ENCODE measurements at regions not wholly inside any gene's neighbourhood (a gene's known extent, or its start where the extent isn't known, plus 50 kb on each side); places are given as distances from the start of the nearest gene placed in this dataset.

- Histone ChIP-seq H3K27me3 (replicated peaks; ENCODE audit: control insufficient read depth, insufficient read depth, low read length) (no peaks in the 10 kb centered on the region), H3K4me3 (replicated peaks; ENCODE audit: low read depth, low read length) (no peak overlapping the region), H3K36me3 (ENCODE audit: control insufficient read depth, insufficient read depth, low read length) (no peaks in the 10 kb centered on the region)
- TF ChIP-seq CTCF (IDR thresholded peaks at IDR 0.05; ENCODE audit: insufficient read depth, low read length, poor library complexity, severe bottlenecking), result peak; percentile 96
- DNase-seq (ENCODE audit: extremely low read depth, insufficient read length), result peak; percentile 73
These were observed 79.2 kb upstream of the WDR26 start for GRCh38 chr1:224513787-224514209.

GRCh38 chr1:224517171-224517570 is 82.6 kb upstream of the WDR26 start:
- no peak for DNase-seq (ENCODE audit: extremely low read depth, insufficient read length)
- no peaks in the 10 kb centered on the region for H3K27me3 ChIP-seq (replicated peaks; ENCODE audit: control insufficient read depth, insufficient read depth, low read length)
- no peaks in the 10 kb centered on the region for H3K36me3 ChIP-seq (ENCODE audit: control insufficient read depth, insufficient read depth, low read length)
- TF ChIP-seq CTCF (IDR thresholded peaks at IDR 0.05; ENCODE audit: insufficient read depth, low read length, poor library complexity, severe bottlenecking), result no peak
- no peak overlapping the region for H3K4me3 ChIP-seq (replicated peaks; ENCODE audit: low read depth, low read length)

- no peaks in the 10 kb centered on the region for H3K36me3 ChIP-seq (ENCODE audit: control insufficient read depth, insufficient read depth, low read length)
- H3K4me3 ChIP-seq (replicated peaks; ENCODE audit: low read depth, low read length), result no peak overlapping the region
- no peaks in the 10 kb centered on the region for H3K27me3 ChIP-seq (replicated peaks; ENCODE audit: control insufficient read depth, insufficient read depth, low read length)
- no peak for DNase-seq (ENCODE audit: extremely low read depth, insufficient read length)
- TF ChIP-seq CTCF (IDR thresholded peaks at IDR 0.05; ENCODE audit: insufficient read depth, low read length, poor library complexity, severe bottlenecking), result no peak
These were observed 83.9 kb upstream of the WDR26 start for GRCh38 chr1:224518528-224518927.

- TF ChIP-seq CTCF (IDR thresholded peaks at IDR 0.05; ENCODE audit: insufficient read depth, low read length, poor library complexity, severe bottlenecking), result no peak
- H3K27me3 ChIP-seq (replicated peaks; ENCODE audit: control insufficient read depth, insufficient read depth, low read length), result no peaks in the 10 kb centered on the region
- H3K36me3 ChIP-seq (ENCODE audit: control insufficient read depth, insufficient read depth, low read length), result no peaks in the 10 kb centered on the region
- DNase-seq (ENCODE audit: extremely low read depth, insufficient read length), result no peak
- no peak overlapping the region for H3K4me3 ChIP-seq (replicated peaks; ENCODE audit: low read depth, low read length)
These were observed 85.3 kb upstream of the WDR26 start for GRCh38 chr1:224519874-224520273.

- TF ChIP-seq CTCF (IDR thresholded peaks at IDR 0.05; ENCODE audit: insufficient read depth, low read length, poor library complexity, severe bottlenecking), result no peak
- H3K36me3 ChIP-seq (ENCODE audit: control insufficient read depth, insufficient read depth, low read length), result no peaks in the 10 kb centered on the region
- DNase-seq (ENCODE audit: extremely low read depth, insufficient read length), result no peak
- H3K27me3 ChIP-seq (replicated peaks; ENCODE audit: control insufficient read depth, insufficient read depth, low read length), result no peaks in the 10 kb centered on the region; the same call in 1 of the 2 replicates
- H3K4me3 ChIP-seq (replicated peaks; ENCODE audit: low read depth, low read length), result no peak overlapping the region
These were observed 86.2 kb upstream of the WDR26 start for GRCh38 chr1:224520808-224521207.
